Ovary (tissue), 7 donors: ENCODE measurements at regions not wholly inside any gene's neighbourhood (a gene's known extent, or its start where the extent isn't known, plus 50 kb on each side); places are given as distances from the start of the nearest gene placed in this dataset.

Experiments used
- DNase-seq, 5 donors: peaks; one replicate each; pipeline ENCODE4 v3.0.0-alpha.2; 2019 to 2020
- H3K27ac ChIP-seq, 2 donors: fragments of 200-600 bp; one replicate each; pipeline versions ENCODE4 v1.5.1 to v1.8.0; 2019 to 2022
- H3K27me3 ChIP-seq: fragments of 200-600 bp; one replicate; pipeline ENCODE4 v1.8.0; 2022
- H3K36me3 ChIP-seq: fragments of 200-600 bp; sonication (generic); one replicate; pipeline ENCODE4 v1.5.1; 2019
- H3K4me1 ChIP-seq: one replicate; pipeline ENCODE4 v1.8.1; 2013; ENCODE audit warnings: mild to moderate bottlenecking, moderate library complexity; ENCODE audit not compliant: insufficient read depth
- H3K4me3 ChIP-seq: fragments of 200-600 bp; sonication (generic); one replicate; pipeline ENCODE4 v1.5.1; 2017
- H3K9me3 ChIP-seq, 2 donors: fragments of 200-600 bp in 1 of 2; sonication (generic) in 1 of 2; one replicate each; pipeline versions ENCODE4 v1.5.1 to v1.8.1; 2013 to 2019; ENCODE audit warnings: mild to moderate bottlenecking in 1 of 2, moderate library complexity in 1 of 2
- CTCF ChIP-seq, 3 donors: fragments of 450-650 bp in 2 of 3; fragments of 200-600 bp in 1 of 3; IDR thresholded peaks; one replicate each; pipeline versions ENCODE4 v1.5.1 to v1.8.0; 2016 to 2022; ENCODE audit warnings: antibody characterized with exemption in 3 of 3, mild to moderate bottlenecking in 1 of 3
- EP300 ChIP-seq: sonication (generic); formaldehyde crosslinking; IDR thresholded peaks from one replicate; pipeline ENCODE4 v1.6.1; 2017; ENCODE audit warnings: antibody characterized with exemption
- POLR2A ChIP-seq: fragments of 450-650 bp; IDR thresholded peaks from one replicate; pipeline ENCODE4 v1.6.1; 2017; ENCODE audit warnings: antibody characterized with exemption, mild to moderate bottlenecking, moderate library complexity
- WGBS, 3 donors: extraction: QIAGEN DNeasy Blood & Tissue Kit in 1 of 3; methylation state at CpG; one replicate each; pipeline versions ENCODE4 v1.1.5 to v1.1.7; 2013 to 2017; 5-methylcytosine and 5-hydroxymethylcytosine counted together
- intact Hi-C, 4 donors: fragments of 100-400 bp; cut with DNase I; formaldehyde crosslinking; loops; one replicate each; pipeline versions ENCODE4 v1.11.0 to v1.15.1; 2022 to 2023
- donor health status: DM: no; HTN: no; CAD: no; lungs with moderate emphysema.
- donor health status: DM: no; HTN: no; CAD: no.
- donor health status: Bipolar disorder and iron deficiency.
- donor health status: DM: no; HTN: no; CAD: no.
- donor health status: DM: yes; HTN: yes; CAD: no.

- no peak for DNase-seq
- Histone ChIP-seq H3K27ac (no peak overlapping the region), H3K4me1 (no peaks in the 10 kb centered on the region), H3K4me3 (no peak overlapping the region), H3K9me3 (no peaks in the 10 kb centered on the region), H3K36me3 (no peaks in the 10 kb centered on the region), H3K27me3 (no peaks in the 10 kb centered on the region)
- 20 to 24% (median 20%) methylated on average over 5 of the region's 5 CpGs for WGBS, 3 donors
- no peak for TF ChIP-seq POLR2A
- no peak for TF ChIP-seq EP300
- TF ChIP-seq CTCF (IDR thresholded peaks at IDR 0.05) = no peak
- intact Hi-C loops = loop anchor here in 2 of 4 donors (10.0 kb wide), 2 partner anchors 712 to 1852 kb away; no protein-coding TSS in a partner anchor
Measured at GRCh38 chr9:90142580-90142979, 500.0 kb downstream of the DIRAS2 start.

- Histone ChIP-seq H3K27ac (no peak overlapping the region), H3K4me3 (no peak overlapping the region)
- intact Hi-C loops = loop anchor here in 2 of 4 donors (10.0 kb wide), 2 partner anchors 707 to 1847 kb away; no protein-coding TSS in a partner anchor
Measured at GRCh38 chr9:90147426-90147825, 495.2 kb downstream of the DIRAS2 start.

DNA sequence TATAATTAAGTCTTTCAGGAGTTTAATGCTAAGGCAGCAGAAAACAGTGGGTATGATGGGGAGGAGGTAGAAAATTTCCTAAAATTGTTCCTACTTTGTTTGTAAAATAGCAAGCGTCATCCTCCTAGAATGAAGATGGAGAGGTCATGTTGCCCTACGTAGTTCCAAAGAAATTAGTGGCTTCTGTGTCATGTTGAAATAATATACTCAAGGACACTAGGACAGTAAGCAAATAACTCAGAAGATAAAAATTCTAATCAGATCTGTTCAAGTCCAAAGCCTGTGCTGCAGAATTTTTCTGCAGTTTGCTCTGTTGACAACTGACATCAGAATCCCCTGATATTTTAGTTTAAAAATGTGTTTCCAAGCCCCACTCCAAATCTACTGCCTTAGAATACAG lies 486.3 kb downstream of the DIRAS2 start:
- DNase-seq = no peak
- intact Hi-C loops = no loop called here
- TF ChIP-seq POLR2A (no peak), CTCF (IDR thresholded peaks at IDR 0.05) (no peak), EP300 (no peak)
- no peaks in the 10 kb centered on the region for H3K4me1 ChIP-seq
- no peak overlapping the region for H3K27ac ChIP-seq
- no peaks in the 10 kb centered on the region for H3K9me3 ChIP-seq
- 21 to 57% (median 22%) methylated on average over 2 of the region's 2 CpGs for WGBS, 3 donors
- no peaks in the 10 kb centered on the region for H3K36me3 ChIP-seq
- no peak overlapping the region for H3K4me3 ChIP-seq
- H3K27me3 ChIP-seq = no peaks in the 10 kb centered on the region

More at GRCh38 chr9:90147426-90147825, 495.2 kb downstream of the DIRAS2 start:
- H3K27me3 ChIP-seq = no peaks in the 10 kb centered on the region
- TF ChIP-seq CTCF (IDR thresholded peaks at IDR 0.05) (no peak), EP300 (no peak)
- 30 to 62% (median 54%) methylated on average over 3 of the region's 3 CpGs for WGBS, 3 donors
- DNase-seq = no peak
- H3K36me3 ChIP-seq = no peaks in the 10 kb centered on the region
- no peaks in the 10 kb centered on the region for H3K9me3 ChIP-seq
- H3K4me1 ChIP-seq = no peaks in the 10 kb centered on the region

GRCh38 chr9:90162326-90162725 lies 480.3 kb downstream of the DIRAS2 start:
- Histone ChIP-seq H3K27me3 (no peaks in the 10 kb centered on the region), H3K4me3 (no peak overlapping the region), H3K4me1 (no peaks in the 10 kb centered on the region), H3K36me3 (no peaks in the 10 kb centered on the region), H3K27ac (no peak overlapping the region), H3K9me3 (no peaks in the 10 kb centered on the region)
- WGBS, 3 donors = 94 to 95% (median 94%) methylated on average over 5 of the region's 5 CpGs
- no peak for DNase-seq
- intact Hi-C loops = no loop called here
- TF ChIP-seq EP300 (no peak), CTCF (IDR thresholded peaks at IDR 0.05) (no peak), POLR2A (no peak)

DNA sequence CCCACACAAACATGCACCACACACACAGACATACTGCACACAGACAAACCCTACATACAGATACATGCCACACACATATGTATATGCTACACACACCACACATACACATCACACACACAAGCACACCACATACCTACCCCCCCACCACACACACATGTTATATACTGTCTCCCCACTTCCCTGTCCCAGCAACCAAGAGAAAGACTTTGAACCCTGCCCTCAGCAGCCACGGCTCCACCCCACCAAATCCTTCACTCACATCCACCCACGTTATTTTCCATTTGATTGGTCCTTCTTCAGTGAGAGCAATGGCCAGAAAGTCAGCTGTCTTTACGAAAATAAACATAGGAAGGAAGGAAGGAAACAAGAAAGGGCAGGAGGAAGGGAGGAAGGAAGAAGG lies 479.8 kb downstream of the DIRAS2 start:
- H3K27ac ChIP-seq = no peak overlapping the region
- H3K36me3 ChIP-seq = no peaks in the 10 kb centered on the region
- H3K4me1 ChIP-seq = no peaks in the 10 kb centered on the region
- H3K27me3 ChIP-seq = no peaks in the 10 kb centered on the region
- TF ChIP-seq EP300 = no peak
- no peak for TF ChIP-seq POLR2A
- no peak for TF ChIP-seq CTCF (IDR thresholded peaks at IDR 0.05)
- H3K4me3 ChIP-seq = no peak overlapping the region
- intact Hi-C loops = no loop called here
- DNase-seq = no peak
- H3K9me3 ChIP-seq = no peaks in the 10 kb centered on the region
- 56 to 64% (median 59%) methylated on average over 3 of the region's 3 CpGs for WGBS, 3 donors
